Fibroblast of villous mesenchyme (primary cell): ENCODE measurements at regions not wholly inside any gene's neighbourhood (a gene's known extent, or its start where the extent isn't known, plus 50 kb on each side); places are given as distances from the start of the nearest gene placed in this dataset.

Experiments used
- DNase-seq: peaks from one replicate; pipeline ENCODE4 v3.0.0-alpha.2; 2010; ENCODE audit warnings: low read depth
- H3K4me3 ChIP-seq: 2 replicates; pipeline ENCODE4 v1.5.1; 2011; ENCODE audit warnings: low read depth, mild to moderate bottlenecking, low read length
- CTCF ChIP-seq: IDR thresholded peaks from 2 replicates; pipeline ENCODE4 v1.5.1; 2012; ENCODE audit warnings: low read depth, mild to moderate bottlenecking, low read length; ENCODE audit not compliant: insufficient read depth

GRCh38 chr2:83534416-83534815, 924.7 kb downstream of the SUCLG1 start:
- no peak for DNase-seq
- TF ChIP-seq CTCF = no peak
- H3K4me3 ChIP-seq = no peak overlapping the region

- DNase-seq = no peak
- no peak for TF ChIP-seq CTCF
Measured at GRCh38 chr2:83531206-83531826, 927.8 kb downstream of the SUCLG1 start.

GRCh38 chr2:83528767-83529166, 930.3 kb downstream of the SUCLG1 start:
- DNase-seq = no peak
- no peak overlapping the region for H3K4me3 ChIP-seq
- TF ChIP-seq CTCF = no peak

More at GRCh38 chr2:83531206-83531826, 927.8 kb downstream of the SUCLG1 start:
- H3K4me3 ChIP-seq = no peak overlapping the region

- TF ChIP-seq CTCF = no peak
- DNase-seq = no peak
- H3K4me3 ChIP-seq = no peak overlapping the region
Measured at GRCh38 chr2:83522891-83523493, 936.1 kb downstream of the SUCLG1 start.

- H3K4me3 ChIP-seq = peak overlapping the region; percentile 48
- DNase-seq = peak; percentile 14
- peak; percentile 32 for TF ChIP-seq CTCF
Measured at GRCh38 chr2:83517727-83518368, 941.2 kb downstream of the SUCLG1 start.

GRCh38 chr2:83516503-83516902, 942.6 kb downstream of the SUCLG1 start:
- no peak overlapping the region for H3K4me3 ChIP-seq
- no peak for DNase-seq
- TF ChIP-seq CTCF = no peak
